H1 (cell line): ENCODE measurements at regions not wholly inside any gene's neighbourhood (a gene's known extent, or its start where the extent isn't known, plus 50 kb on each side); places are given as distances from the start of the nearest gene placed in this dataset.

ENCODE experiments used
- CHD2 ChIP-seq: IDR thresholded peaks from 2 replicates; pipeline ENCODE4 v1.6.1; 2012; ENCODE audit warnings: low read length, improper control_type of control experiment
- CHD7 ChIP-seq: fragments of 300-600 bp; sonication (generic); IDR thresholded peaks from 2 replicates; pipeline ENCODE4 v1.7.1; 2012; ENCODE audit warnings: low read length, moderate library complexity, mild to moderate bottlenecking, inconsistent platforms; ENCODE audit not compliant: insufficient replicate concordance
- EGR1 ChIP-seq: IDR thresholded peaks from 2 replicates; pipeline ENCODE4 v1.6.1; 2011; ENCODE audit warnings: low read depth, low read length, borderline replicate concordance

GRCh38 chrX:137387646-137388045, 178.3 kb upstream of the ZIC3 start (continued):
- no peak for TF ChIP-seq CHD7
- TF ChIP-seq EGR1, result no peak
- TF ChIP-seq CHD2, result no peak
